Suppressor macrophage (primary cell): ENCODE measurements at regions not wholly inside any gene's neighbourhood (a gene's known extent, or its start where the extent isn't known, plus 50 kb on each side); places are given as distances from the start of the nearest gene placed in this dataset.
A peak's percentile ranks its signal among the peaks of the same experiment; 100 is the strongest.

ENCODE experiments used
- DNase-seq, 4 experiments: peaks; one replicate each; pipeline ENCODE4 v3.0.0-alpha.2; 2020 to 2022

GRCh38 chr12:91964501-91964900 lies 181.1 kb downstream of the BTG1 start:
- DNase-seq: no peak

DNA sequence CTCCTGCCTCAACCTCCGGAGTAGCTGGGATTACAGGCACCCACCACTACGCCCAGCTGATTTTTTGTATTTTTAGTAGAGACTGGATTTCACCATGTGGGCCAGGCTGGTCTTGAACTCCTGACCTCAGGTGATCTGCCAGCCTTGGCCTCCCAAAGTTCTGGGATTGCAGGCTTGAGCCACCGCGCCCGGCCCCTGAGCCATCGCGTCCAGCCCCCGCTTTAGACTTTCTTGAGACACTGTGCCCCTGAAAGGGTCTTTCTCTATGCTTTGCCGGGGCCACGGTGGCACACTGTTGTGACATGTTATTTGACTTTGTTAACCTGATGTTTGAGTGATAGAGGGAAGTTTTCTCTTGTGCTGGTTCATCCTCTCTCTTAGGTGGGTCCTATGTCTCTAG lies 186.4 kb downstream of the BTG1 start:
- no peak for DNase-seq

GRCh38 chr12:91958816-91959215 lies 186.8 kb downstream of the BTG1 start:
- no peak for DNase-seq

DNA sequence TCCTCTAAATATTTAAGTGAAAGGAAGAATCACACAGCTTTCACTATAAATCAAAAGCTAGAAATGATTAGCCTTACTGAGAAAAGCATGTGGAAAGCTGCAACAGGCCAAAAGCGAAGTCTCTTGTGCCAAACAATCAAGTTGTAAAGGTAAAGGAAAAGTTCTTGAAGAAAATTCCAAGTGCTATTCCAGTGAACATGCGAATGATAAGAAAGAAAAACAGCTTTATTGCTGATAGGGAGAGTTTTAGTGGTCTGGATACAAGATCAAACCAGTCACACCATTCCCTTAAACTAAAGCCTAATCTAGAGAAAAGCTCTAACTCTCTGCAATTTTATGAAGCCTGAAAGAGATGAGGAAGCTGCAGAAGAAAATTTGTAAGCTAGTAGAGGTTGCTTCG lies 190.9 kb downstream of the BTG1 start:
- no peak for DNase-seq

DNA sequence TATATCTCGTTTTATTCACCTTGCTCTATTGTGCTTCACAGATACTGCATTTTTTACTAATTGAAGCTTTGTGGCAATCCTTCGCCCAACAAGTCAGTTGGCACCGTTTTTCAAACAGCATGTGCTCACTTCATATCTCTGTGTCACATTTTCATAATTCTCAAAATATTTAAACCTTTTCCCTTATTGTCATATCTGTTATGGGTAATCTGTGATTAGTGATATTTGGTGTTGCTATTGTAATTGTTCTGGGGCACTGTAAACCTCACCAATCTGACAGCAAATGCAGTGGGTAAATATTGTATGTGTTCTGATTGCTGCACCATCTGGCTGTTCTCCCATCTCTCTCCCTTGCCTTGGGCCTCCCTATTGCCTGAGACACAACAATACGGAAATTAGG lies 191.3 kb downstream of the BTG1 start:
- no peak for DNase-seq

DNA sequence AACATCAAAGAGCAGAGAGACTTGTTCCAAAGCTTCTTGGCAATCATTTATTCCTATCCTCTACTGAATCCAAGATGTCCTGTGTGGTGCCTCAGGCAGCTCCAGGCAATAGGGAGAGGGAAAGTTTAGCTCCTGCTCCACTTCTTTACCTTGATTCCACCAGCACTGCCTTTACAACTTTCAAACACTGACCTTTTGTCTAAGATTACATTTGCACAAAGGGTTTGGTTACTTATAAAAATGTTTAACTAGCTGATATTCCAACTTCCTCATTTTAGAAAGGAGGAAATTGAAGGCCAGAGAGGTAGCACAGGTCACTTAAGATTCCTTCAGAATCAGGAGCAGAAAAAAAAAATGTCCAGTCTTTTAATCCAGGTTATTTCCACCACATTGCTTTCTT lies 192.7 kb downstream of the BTG1 start:
- DNase-seq: peak in 2 of 4 experiments; percentile 15 to 41

- DNase-seq: no peak
These were observed 194.1 kb downstream of the BTG1 start for GRCh38 chr12:91951571-91951970.

- DNase-seq: peak in 1 of 4 experiments; percentile 5
These were observed 197.1 kb downstream of the BTG1 start for GRCh38 chr12:91948504-91948903.

- peak; percentile 21 to 60 (median 44) for DNase-seq
These were observed 198.2 kb downstream of the BTG1 start for GRCh38 chr12:91947459-91947858.

DNA sequence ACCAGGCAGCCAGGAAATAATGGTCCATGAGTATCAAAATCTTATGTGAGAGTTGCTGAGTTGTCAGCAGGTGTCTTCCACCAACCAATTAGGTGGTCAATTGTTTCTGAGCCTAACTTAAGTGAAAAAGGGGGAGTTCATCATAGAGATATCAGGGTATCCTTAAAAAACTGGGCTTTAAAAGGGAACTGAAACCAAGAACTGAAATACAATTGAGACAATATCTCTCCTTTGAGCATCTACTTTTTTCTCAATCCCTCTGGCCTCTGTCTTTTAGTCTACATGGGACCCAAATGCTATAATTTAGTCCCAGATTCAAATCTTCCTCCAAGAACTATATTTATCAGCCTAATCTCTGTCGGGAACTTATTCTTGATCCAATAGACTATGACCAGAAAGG lies 201.0 kb downstream of the BTG1 start:
- peak in 1 of 4 experiments; percentile 3 for DNase-seq

DNA sequence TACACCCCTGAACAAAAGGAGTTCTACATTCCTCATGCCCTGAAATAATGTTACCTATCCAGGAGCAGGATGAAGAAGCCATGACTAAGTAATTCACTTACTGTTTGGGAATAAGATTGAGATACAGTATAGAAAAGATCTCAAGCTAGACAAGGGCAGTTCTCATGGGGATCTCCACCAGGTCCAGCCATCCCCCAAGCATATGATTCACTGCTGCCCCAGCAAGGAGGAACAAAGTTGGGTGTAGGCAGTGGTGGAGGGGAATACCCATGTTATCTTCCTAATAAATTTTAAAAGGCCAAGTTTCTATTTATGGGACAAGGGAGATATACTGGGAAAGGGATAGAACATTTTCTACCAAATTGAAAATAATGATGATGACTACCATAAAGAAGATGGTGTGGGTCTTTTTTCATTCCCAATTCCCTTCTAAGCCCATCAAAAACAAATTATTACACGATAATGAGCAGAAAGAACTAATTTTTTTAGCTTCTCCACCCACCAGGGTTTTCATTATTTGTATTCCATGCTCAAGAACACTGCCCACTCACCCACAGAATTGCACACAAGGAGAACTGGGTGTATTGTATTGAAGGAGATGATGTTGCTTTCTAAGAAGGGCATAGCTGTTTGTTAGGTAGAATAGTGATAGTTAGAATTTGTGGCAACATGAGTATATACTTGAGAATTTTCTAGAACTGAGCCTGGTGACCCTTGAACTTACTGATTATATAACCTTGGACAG lies 204.6 kb downstream of the BTG1 start:
- DNase-seq: peak; percentile 71 to 85 (median 84)

DNA sequence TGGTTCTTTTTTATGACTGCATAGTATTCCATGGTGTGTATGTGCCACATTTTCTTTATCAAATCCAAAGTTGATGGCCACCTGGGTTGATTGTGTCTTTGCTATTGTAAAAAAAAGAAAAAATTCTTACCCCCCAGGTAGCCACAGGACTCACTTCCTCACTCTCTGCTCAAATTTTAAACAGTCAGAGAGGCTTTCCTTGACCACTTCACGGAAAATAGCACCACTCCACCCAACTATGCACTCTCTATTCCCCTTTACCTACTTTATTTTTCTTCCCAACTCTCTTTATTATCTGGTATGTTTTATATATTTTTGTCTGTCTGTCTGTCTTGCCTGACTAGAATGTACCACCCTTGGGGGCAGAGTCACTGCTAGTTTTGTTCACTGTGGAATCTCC lies 205.3 kb downstream of the BTG1 start:
- no peak for DNase-seq

- peak in 1 of 4 experiments; percentile 22 for DNase-seq
These were observed 207.9 kb downstream of the BTG1 start for GRCh38 chr12:91937706-91938105.

- DNase-seq: peak in 1 of 4 experiments; percentile 11
These were observed 208.6 kb downstream of the BTG1 start for GRCh38 chr12:91937009-91937408.

DNA sequence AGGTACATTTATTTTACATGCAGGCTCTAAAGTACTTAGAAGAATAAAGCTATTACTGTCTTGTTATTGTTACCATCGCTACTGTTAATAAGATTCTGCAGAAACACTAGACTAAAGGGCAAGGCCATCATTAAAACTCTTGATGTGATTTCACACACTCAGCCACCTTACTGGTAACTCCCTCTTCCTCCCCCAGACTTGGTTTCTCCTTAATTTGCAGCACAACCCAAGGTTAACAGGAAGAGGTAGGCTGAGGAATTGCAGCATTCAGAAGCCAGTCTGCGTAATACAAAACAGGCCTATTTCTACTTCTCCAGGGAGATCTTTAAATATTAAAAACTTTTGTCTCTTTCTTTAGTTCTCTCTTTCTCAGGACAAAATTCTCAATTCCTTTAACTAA lies 210.3 kb downstream of the BTG1 start:
- DNase-seq: peak; percentile 61 to 89 (median 68)

- peak in 2 of 4 experiments; percentile 16 to 27 for DNase-seq
These were observed 214.5 kb downstream of the BTG1 start for GRCh38 chr12:91931111-91931510.

- DNase-seq: no peak
These were observed 217.1 kb downstream of the BTG1 start for GRCh38 chr12:91928501-91928900.

GRCh38 chr12:91926848-91927247 lies 218.8 kb downstream of the BTG1 start:
- no peak for DNase-seq

- DNase-seq: no peak
These were observed 220.8 kb downstream of the BTG1 start for GRCh38 chr12:91924827-91925226.

GRCh38 chr12:91923864-91924263 lies 221.8 kb downstream of the BTG1 start:
- DNase-seq: no peak

DNA sequence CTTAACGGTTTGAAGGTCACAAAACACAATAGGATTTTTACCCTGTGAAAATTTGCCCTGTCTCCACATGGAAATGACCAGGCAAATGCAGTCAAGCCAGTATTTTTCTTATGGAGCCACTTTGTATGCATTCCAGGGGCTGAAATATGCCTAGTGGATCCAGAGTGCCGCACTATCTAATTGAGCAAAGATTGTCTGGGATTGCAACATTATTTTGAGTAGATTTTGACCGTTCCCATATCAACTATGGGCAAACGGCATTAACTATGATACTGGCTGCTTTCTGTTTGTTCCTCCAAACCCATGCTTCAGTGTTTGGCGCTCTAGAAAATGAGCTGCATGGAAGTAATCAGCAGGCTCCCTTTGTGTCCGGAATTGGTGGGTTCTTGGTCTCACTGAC lies 223.0 kb downstream of the BTG1 start:
- no peak for DNase-seq

- DNase-seq: no peak
These were observed 223.5 kb downstream of the BTG1 start for GRCh38 chr12:91922139-91922538.

- DNase-seq: no peak
These were observed 224.1 kb downstream of the BTG1 start for GRCh38 chr12:91921555-91921954.

- no peak for DNase-seq
These were observed 224.9 kb downstream of the BTG1 start for GRCh38 chr12:91920741-91921140.

DNA sequence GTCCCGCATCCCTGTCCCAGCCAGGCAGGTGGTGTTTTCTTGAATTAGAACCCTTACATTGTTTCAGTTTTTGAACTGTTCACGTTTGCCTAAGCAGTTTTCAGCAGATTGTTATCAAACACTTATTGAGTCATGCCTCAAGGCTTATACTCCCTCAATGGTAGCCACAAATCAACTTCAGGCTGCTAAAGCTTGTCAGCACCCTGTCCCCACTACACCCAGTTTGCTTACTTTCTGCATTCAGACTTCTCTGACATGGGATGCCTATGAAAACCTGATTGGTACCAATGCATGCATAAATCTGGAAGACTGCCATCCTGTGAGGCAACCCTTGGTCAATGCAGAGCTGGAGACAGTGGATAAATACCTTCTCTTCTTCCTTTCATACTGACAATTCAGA lies 225.4 kb downstream of the BTG1 start:
- no peak for DNase-seq
